GM19328 (cell line): ENCODE measurements at regions not wholly inside any gene's neighbourhood (a gene's known extent, or its start where the extent isn't known, plus 50 kb on each side); places are given as distances from the start of the nearest gene placed in this dataset.

Experiments used
- ATAC-seq: cut with Tn5 transposase; IDR thresholded peaks from one replicate; pipeline ENCODE4 v1.9.1; 2021; ENCODE audit warnings: mild to moderate bottlenecking, moderate library complexity; ENCODE audit not compliant: unreplicated experiment

- no peak for ATAC-seq
Observed at GRCh38 chr5:123809594-123810221, 297.7 kb downstream of the CSNK1G3 start.

- ATAC-seq, result no peak
Observed at GRCh38 chr5:123808461-123809380, 296.7 kb downstream of the CSNK1G3 start.

DNA sequence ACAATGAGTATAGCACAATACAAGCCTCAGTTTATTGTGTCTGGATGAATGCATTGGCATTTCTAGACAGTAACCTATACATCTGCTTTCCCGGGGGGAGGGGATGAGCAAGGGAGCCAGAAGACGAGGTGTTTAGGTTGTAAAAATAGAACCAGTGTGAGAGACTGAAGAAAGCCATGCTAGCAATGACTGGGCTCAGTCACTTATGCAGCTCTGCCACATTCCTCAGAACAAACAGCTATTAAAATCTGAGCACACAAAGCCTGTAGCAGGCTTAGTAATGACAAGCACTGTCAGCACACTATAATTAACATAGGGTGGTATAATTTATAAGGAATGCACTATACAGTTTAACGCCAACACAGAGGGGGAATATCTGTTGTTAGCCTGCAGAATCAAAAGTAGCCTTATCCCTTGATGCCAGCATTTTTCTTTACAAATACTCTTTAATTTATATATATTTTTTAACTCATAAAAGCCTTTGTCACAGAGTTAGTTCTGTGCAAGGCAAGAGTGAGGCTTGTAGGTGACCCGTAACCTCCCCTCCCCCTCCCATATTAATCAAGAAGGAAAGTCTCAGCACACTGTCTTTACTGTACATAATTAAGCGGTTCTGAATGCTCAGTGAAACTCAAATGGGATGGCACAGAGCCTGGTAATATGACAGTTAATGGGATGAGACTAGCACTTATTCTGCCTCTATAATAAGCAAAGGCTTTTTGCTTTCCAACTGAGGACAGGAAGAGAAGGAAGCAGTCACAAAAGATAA, 295.4 kb downstream of the CSNK1G3 start:
- ATAC-seq, result no peak

- no peak for ATAC-seq
Observed at GRCh38 chr5:123806644-123807043, 294.7 kb downstream of the CSNK1G3 start.

- ATAC-seq, result no peak
Observed at GRCh38 chr5:123805300-123805699, 293.3 kb downstream of the CSNK1G3 start.

DNA sequence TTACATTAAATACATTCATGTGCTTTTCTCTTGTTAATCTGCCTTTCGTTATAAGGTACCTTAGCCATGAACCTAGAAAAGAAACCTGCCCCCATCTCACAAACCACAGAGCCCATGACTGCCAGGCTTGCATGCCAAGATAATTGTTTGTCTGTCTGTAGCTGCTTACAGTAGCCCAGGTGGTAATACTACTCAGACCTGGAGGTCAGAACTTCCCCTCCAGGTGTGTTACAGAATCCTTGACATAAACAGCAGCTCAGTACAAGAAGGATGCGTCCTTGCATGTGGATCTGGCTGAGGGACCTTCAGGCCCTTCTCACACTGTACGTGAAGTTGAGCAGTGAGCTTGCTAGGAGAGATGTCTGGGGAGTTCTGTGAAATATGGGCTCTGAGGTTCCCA, 291.4 kb downstream of the CSNK1G3 start:
- no peak for ATAC-seq

DNA sequence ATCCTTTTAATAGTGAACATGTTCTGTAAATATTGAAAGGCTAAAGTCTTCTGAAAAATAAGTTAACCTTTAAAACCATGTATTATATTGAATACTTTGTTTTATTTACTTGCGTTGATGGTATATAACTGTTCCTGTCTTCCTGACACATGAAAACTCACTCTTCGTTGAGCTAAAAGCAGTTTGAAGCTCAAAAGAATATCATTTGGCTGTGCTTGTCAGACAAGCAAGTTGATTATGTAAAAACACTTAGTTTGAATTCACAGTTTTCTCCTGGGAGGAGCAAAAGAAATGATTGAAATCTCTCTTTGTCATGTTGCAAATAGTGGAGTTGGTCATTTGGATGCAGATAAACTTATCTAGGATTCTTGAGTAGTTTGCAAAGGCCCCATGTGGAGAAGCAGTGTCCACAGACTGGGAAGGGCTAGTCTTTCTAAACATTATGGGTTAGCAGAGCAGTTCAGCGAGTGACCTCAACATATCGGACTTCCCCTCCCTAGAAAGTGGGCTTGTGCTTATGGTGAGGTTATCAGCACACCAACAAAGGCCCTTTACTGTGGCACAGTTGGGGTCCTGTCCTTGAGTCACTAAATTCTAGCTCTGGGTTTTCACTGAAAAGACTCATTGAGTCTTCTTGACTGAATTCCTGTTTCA, 290.4 kb downstream of the CSNK1G3 start:
- no peak for ATAC-seq

DNA sequence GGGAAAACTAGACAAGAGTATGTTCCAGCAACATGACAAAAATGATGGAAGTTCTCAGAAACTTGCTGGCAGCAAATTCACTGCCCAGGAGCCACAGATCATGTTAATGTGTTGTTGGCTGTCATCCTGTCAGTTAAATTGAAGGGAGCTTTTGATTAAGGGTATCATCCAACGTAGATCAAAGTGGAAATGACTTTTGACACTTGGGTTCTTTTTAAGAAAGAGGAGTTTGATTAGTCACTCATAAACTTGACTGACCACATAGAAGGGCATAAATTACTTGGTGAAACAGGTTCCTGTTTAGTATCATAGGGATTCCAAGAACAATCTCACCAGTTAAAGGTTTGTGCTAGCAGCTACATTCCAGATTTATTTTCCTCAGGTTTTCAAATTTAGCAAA, 288.7 kb downstream of the CSNK1G3 start:
- no peak for ATAC-seq

GRCh38 chr5:123795688-123796087, 283.7 kb downstream of the CSNK1G3 start:
- ATAC-seq, result no peak

DNA sequence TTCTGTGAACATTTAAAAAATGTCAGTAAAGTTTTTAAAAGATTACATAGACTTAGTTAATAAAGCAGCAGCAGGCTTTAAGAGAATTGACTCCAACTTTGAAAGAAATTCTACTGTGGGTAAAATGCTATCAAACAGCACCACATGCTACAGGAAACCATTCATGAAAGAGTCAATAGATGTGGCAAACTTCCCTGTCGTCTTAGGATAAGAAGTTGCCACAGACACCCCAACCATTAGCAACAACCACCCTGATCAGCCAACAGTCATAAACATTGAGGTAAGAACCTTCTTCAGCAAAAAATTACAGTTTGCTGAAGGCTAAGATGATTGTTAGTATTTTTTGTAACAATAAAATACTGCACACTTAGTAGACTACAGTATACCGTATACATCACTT, 278.2 kb downstream of the CSNK1G3 start:
- no peak for ATAC-seq

DNA sequence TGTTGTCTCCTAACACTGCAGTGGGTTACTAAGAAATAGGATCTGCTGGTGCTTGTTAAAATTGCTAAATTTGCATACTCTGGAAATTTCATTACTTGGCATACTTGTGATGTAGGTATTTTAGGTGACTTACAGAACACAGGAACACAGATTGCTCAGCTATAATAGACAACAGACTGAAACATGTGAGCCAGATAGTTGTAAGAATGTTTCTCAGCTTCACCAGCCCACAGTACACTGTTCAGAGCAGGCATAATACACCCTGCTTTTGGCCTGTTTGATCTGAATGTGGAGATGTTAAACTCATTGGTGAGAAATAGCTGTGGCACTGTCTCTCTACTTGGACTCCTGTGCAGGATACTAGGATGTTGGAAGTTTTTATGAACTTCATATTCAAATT, 275.7 kb downstream of the CSNK1G3 start:
- no peak for ATAC-seq

- no peak for ATAC-seq
Observed at GRCh38 chr5:123787136-123787535, 275.2 kb downstream of the CSNK1G3 start.

- ATAC-seq, result no peak
Observed at GRCh38 chr5:123786411-123786810, 274.4 kb downstream of the CSNK1G3 start.

- ATAC-seq, result no peak
Observed at GRCh38 chr5:123785162-123786071, 273.4 kb downstream of the CSNK1G3 start.

- no peak for ATAC-seq
Observed at GRCh38 chr5:123783421-123783820, 271.4 kb downstream of the CSNK1G3 start.

DNA sequence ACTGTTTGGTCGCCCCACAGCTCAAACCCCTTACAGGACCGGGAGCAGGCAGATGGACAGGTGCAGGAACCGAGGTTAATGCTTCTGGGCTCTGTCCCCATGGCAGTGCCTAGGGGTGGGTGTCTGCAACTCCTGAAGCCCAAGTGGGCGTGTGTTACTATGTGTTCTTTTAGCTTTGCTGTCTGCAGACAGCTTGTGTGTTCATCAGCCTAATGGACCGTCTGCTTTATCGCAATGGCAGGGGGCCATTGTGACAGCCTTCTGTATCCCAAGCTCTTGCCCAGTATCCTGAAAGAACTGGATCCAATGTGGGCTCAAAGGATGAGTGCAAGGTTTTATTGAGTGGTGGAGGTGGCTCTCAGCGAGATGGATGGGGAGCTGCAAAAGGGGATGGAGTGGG, 266.7 kb downstream of the CSNK1G3 start:
- ATAC-seq, result no peak

DNA sequence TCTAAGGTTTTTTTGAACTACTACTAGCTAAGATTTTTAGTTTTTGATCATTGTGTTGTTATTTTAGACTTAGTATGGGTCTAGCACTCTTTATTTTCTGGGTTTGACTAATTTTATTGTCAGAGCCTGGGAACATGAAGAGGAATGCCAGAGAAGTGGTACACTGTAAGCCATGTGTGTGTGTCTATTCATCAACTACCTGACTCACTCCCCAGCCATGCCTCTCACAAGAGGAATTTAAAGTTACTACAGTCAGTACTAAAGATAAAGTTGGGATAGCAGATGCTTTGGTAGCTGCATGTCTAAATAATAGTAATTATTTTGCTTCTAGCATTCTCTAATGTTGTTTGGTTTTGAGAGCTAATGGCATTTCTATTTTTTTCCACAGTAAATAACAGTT, 264.8 kb downstream of the CSNK1G3 start:
- ATAC-seq, result no peak

- ATAC-seq, result no peak
Observed at GRCh38 chr5:123771715-123772114, 259.7 kb downstream of the CSNK1G3 start.

DNA sequence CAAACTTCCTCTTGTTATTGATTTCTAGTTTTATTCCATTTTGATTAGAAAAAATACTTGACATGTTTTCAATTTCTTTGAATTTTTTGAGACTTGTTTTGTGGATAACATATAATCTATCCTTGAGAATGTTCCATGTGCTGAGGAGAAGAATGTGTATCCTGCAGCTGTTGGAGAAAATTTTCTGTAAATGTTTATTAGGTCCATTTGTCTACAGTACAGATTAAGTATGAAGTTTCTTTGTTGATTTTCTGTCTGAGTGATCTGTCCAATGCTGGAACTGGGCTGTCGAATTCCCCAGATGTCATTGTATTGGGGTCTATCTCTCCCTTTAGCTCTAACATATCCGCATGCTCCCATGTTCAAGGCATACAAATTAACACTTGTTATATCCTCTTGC, 251.2 kb downstream of the CSNK1G3 start:
- ATAC-seq, result no peak

DNA sequence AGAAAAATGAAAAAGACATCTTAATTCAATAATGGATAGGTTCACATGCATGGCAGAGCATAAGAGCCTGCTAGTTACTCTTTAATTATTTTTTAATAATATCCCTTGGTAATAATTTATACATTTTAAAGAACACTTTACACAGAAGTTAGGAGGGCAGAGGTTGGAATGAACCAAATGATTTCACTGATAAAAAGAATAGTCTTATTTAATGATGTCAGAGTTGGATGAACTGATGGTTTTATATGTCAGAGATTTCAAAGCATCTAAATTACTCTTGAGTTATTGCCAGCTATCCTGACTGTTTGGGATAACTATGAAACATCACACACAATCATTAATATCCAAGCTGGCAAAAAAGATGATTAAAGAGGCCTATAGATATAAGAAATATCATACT, 244.8 kb downstream of the CSNK1G3 start:
- ATAC-seq, result no peak
